ENCODE measurements at regions not wholly inside any gene's neighbourhood (a gene's known extent, or its start where the extent isn't known, plus 50 kb on each side); places are given as distances from the start of the nearest gene placed in this dataset.
"Not testable (repeated sequence)": the region's sequence is repeated elsewhere in the genome, so short reads cannot be mapped to it uniquely, and the experiment has no call there.

- no peak for DNase-seq (ENCODE audit: low read depth)
These were observed 183.0 kb upstream of the THBS1 start for GRCh38 chr15:39397883-39398282.

- no peak for DNase-seq (ENCODE audit: low read depth)
These were observed 181.3 kb upstream of the THBS1 start for GRCh38 chr15:39399600-39399999.

GRCh38 chr15:39400002-39400401 lies 180.9 kb upstream of the THBS1 start:
- DNase-seq (ENCODE audit: low read depth), result no peak

- DNase-seq (ENCODE audit: low read depth), result no peak
These were observed 179.9 kb upstream of the THBS1 start for GRCh38 chr15:39400821-39401550.

- DNase-seq (ENCODE audit: low read depth), result no peak
These were observed 177.2 kb upstream of the THBS1 start for GRCh38 chr15:39403640-39404117.

- no peak for DNase-seq (ENCODE audit: low read depth)
These were observed 176.1 kb upstream of the THBS1 start for GRCh38 chr15:39404767-39405181.

- no peak for DNase-seq (ENCODE audit: low read depth)
These were observed 174.4 kb upstream of the THBS1 start for GRCh38 chr15:39406485-39406884.

- DNase-seq (ENCODE audit: low read depth), result no peak
These were observed 173.8 kb upstream of the THBS1 start for GRCh38 chr15:39407116-39407515.

- DNase-seq (ENCODE audit: low read depth), result no peak
These were observed 170.9 kb upstream of the THBS1 start for GRCh38 chr15:39409876-39410530.

GRCh38 chr15:39411102-39411989 lies 169.5 kb upstream of the THBS1 start:
- DNase-seq (ENCODE audit: low read depth), result no peak

GRCh38 chr15:39413558-39413957 lies 167.3 kb upstream of the THBS1 start:
- no peak for DNase-seq (ENCODE audit: low read depth)

- no peak for DNase-seq (ENCODE audit: low read depth)
These were observed 166.7 kb upstream of the THBS1 start for GRCh38 chr15:39414201-39414600.

GRCh38 chr15:39415634-39416033 lies 165.2 kb upstream of the THBS1 start:
- no peak for DNase-seq (ENCODE audit: low read depth)

GRCh38 chr15:39416258-39416657 lies 164.6 kb upstream of the THBS1 start:
- no peak for DNase-seq (ENCODE audit: low read depth)

GRCh38 chr15:39417366-39418134 lies 163.3 kb upstream of the THBS1 start:
- no peak for DNase-seq (ENCODE audit: low read depth)

- DNase-seq (ENCODE audit: low read depth), result no peak
These were observed 161.2 kb upstream of the THBS1 start for GRCh38 chr15:39419651-39420050.

GRCh38 chr15:39420123-39420852 lies 160.6 kb upstream of the THBS1 start:
- not testable (repeated sequence) for DNase-seq (ENCODE audit: low read depth)

GRCh38 chr15:39420853-39421192 lies 160.1 kb upstream of the THBS1 start:
- not testable (repeated sequence) for DNase-seq (ENCODE audit: low read depth)

GRCh38 chr15:39426552-39427532 lies 154.0 kb upstream of the THBS1 start:
- DNase-seq (ENCODE audit: low read depth), result peak; percentile 23

- no peak for DNase-seq (ENCODE audit: low read depth)
These were observed 153.2 kb upstream of the THBS1 start for GRCh38 chr15:39427705-39428104.
